GM23248 (cell line): ENCODE measurements at regions not wholly inside any gene's neighbourhood (a gene's known extent, or its start where the extent isn't known, plus 50 kb on each side); places are given as distances from the start of the nearest gene placed in this dataset.

ENCODE experiments used
- EZH2 ChIP-seq: fragments of 200-600 bp; sonication (generic); IDR thresholded peaks from 2 replicates; pipeline ENCODE4 v1.6.1; 2018; ENCODE audit warnings: antibody characterized with exemption, mild to moderate bottlenecking; ENCODE audit not compliant: insufficient read depth, poor library complexity, severe bottlenecking
- EZH2phosphoT487 ChIP-seq: fragments of 200-600 bp; sonication (generic); IDR thresholded peaks from 2 replicates; pipeline ENCODE4 v1.6.1; 2018; ENCODE audit warnings: antibody characterized with exemption, moderate library complexity, mild to moderate bottlenecking, low read depth; ENCODE audit not compliant: insufficient read depth

DNA sequence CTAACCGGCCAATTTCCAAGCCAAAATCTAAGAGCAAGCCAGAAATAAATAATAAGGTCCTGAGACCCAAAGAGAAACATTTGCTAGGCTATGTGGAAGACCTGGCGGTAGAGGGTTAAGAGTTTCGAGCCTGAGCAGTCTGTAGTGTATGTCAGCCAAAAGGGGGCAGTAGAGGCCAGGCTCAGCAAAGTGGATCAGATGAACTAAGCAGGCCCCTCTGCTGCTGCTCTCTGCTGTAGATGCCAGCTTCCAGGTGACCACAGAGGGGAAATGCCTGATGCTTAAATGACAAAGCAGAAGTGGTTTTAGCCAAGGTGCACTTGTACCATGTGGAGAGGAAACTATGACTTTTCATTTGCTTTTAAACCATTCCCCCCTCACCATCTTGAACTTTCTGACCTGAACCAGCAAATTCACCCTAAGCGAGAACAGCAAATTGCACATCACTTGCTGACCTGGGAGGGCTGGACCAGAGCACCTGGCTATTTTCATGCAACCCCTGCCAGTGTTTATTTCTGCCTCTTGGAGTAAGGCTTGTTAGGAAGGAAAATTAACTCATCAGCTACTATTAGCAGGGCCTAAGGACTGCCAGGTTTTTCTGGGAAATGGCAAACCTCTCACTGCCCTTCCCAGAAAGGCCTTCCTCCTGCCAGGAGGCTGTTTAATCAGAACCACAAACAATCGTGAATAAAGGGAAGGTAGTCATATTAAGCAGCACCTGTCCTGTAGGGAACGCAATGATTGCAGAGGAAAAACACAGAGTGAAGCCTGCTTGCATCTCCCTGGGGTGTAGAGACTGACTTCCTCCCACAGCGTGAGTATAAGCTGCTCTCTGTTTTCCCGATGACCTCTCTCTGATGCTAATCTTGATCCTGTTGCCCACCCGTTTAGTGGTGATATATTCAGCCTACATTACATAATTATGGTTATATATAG, 818.2 kb downstream of the TLR4 start:
- TF ChIP-seq EZH2phosphoT487 (no peak), EZH2 (no peak)
